PC-9 (cell line): ENCODE measurements at regions not wholly inside any gene's neighbourhood (a gene's known extent, or its start where the extent isn't known, plus 50 kb on each side); places are given as distances from the start of the nearest gene placed in this dataset.

ENCODE experiments used
- BruUV-seq: library from RNA; stranded (reverse); fragments of 400-500 nt; replicated peaks from 2 replicates; lab custom pipeline; 2021; lab: Mats Ljungman, UMichigan
- CTCF ChIA-PET: fragments of 300-600 bp; sonication (Branson Sonifier 250); formaldehyde crosslinking; loops from one replicate; lab custom pipeline; 2022; ENCODE audit warnings: antibody characterized with exemption; lab: Charles Lee
- POLR2A ChIA-PET: fragments of 300-600 bp; sonication (Branson Sonifier 250); formaldehyde crosslinking; loops from one replicate; lab custom pipeline; 2022; ENCODE audit warnings: antibody characterized with exemption; ENCODE audit not compliant: unreplicated experiment; lab: Charles Lee
- DNase-seq, 2 experiments: peaks; one replicate each; pipeline versions ENCODE4 v3.0.0 to v3.0.0-alpha.2; 2015 to 2022; ENCODE audit warnings: mixed read lengths in 1 of 2
- H2AFZ ChIP-seq: fragments of 200-600 bp; sonication (generic); 2 replicates; pipeline ENCODE4 v1.8.1; 2017; ENCODE audit warnings: antibody characterized with exemption
- H3F3A ChIP-seq: fragments of 200-600 bp; sonication (generic); 2 replicates; pipeline ENCODE4 v1.8.1; 2017; ENCODE audit warnings: antibody characterized with exemption, mild to moderate bottlenecking, low read depth; ENCODE audit not compliant: insufficient read depth
- H3K27ac ChIP-seq: fragments of 200-600 bp; sonication (generic); 2 replicates; pipeline ENCODE4 v1.6.1; 2016; ENCODE audit warnings: mixed run types
- H3K27me3 ChIP-seq: fragments of 200-600 bp; sonication (generic); 2 replicates; pipeline ENCODE4 v1.6.1; 2016; ENCODE audit warnings: low read depth, mixed run types; ENCODE audit not compliant: insufficient read depth
- H3K36me3 ChIP-seq: fragments of 200-600 bp; sonication (generic); 2 replicates; pipeline ENCODE4 v1.6.1; 2016; ENCODE audit warnings: low read depth, mixed run types
- H3K4me1 ChIP-seq: fragments of 200-600 bp; sonication (generic); replicated peaks from 2 replicates; pipeline ENCODE4 v1.6.1; 2016; ENCODE audit warnings: mixed run types; ENCODE audit not compliant: insufficient read depth
- H3K4me2 ChIP-seq: fragments of 200-600 bp; sonication (generic); 2 replicates; pipeline ENCODE4 v1.6.1; 2017; ENCODE audit warnings: mixed run types
- H3K4me3 ChIP-seq: fragments of 200-600 bp; sonication (generic); 2 replicates; pipeline ENCODE4 v1.6.1; 2016; ENCODE audit warnings: mixed run types
- H3K79me2 ChIP-seq: fragments of 200-600 bp; sonication (generic); 2 replicates; pipeline ENCODE4 v1.6.1; 2017; ENCODE audit warnings: low read depth, mixed run types
- H3K9me2 ChIP-seq: fragments of 200-600 bp; sonication (generic); 2 replicates; pipeline ENCODE4 v1.8.1; 2017; ENCODE audit warnings: mild to moderate bottlenecking; ENCODE audit not compliant: insufficient read depth
- H3K9me3 ChIP-seq: fragments of 200-600 bp; sonication (generic); 2 replicates; pipeline ENCODE4 v1.8.1; 2016; ENCODE audit warnings: low read depth; ENCODE audit not compliant: insufficient read depth
- H4K20me1 ChIP-seq: fragments of 200-600 bp; sonication (generic); 2 replicates; pipeline ENCODE4 v1.8.1; 2017; ENCODE audit not compliant: insufficient read depth
- CTCF ChIP-seq: fragments of 200-600 bp; sonication (generic); conservative IDR thresholded peaks from 2 replicates; pipeline ENCODE4 v1.6.1; 2017; ENCODE audit warnings: mixed run types, antibody characterized with exemption, mild to moderate bottlenecking, moderate library complexity
- EZH2 ChIP-seq: fragments of 200-600 bp; sonication (generic); IDR thresholded peaks from 2 replicates; pipeline ENCODE4 v1.8.0; 2017; ENCODE audit warnings: antibody characterized with exemption, low read depth
- intact Hi-C: fragments of 100-400 bp; cut with micrococcal nuclease; formaldehyde crosslinking; loops from one replicate; pipeline ENCODE4 v1.10.0; 2022; ENCODE audit not compliant: unreplicated experiment

- no peak for TF ChIP-seq CTCF
- no peak for TF ChIP-seq EZH2
- Histone ChIP-seq H3K4me3 (no peak overlapping the region), H3K36me3 (no peaks in the 10 kb centered on the region), H3K27ac (no peak overlapping the region), H3K9me3 (no peaks in the 10 kb centered on the region), H3K9me2 (no peaks in the 10 kb centered on the region), H3F3A (no peaks in the 10 kb centered on the region), H3K4me2 (no peak overlapping the region), H3K4me1 (no peaks in the 10 kb centered on the region), H2AFZ (no peak overlapping the region), H3K79me2 (no peaks in the 10 kb centered on the region), H3K27me3 (no peaks in the 10 kb centered on the region), H4K20me1 (no peaks in the 10 kb centered on the region)
- no TSS peak for BruUV-seq
- ChIA-PET POLR2A (no interaction called here), CTCF (no interaction called here)
- intact Hi-C loops, result loop anchor here (10.0 kb wide), 1 partner anchor 115 kb away; no protein-coding TSS in a partner anchor
- no peak for DNase-seq
These were observed 337.5 kb downstream of the MFSD1 start for GRCh38 chr3:159139326-159139725.

GRCh38 chr3:159144472-159144871 is 342.6 kb downstream of the MFSD1 start:
- Histone ChIP-seq H4K20me1 (no peaks in the 10 kb centered on the region), H3F3A (no peaks in the 10 kb centered on the region), H3K4me1 (no peaks in the 10 kb centered on the region), H3K27me3 (no peaks in the 10 kb centered on the region), H3K9me3 (no peaks in the 10 kb centered on the region), H3K4me3 (no peak overlapping the region), H3K36me3 (no peaks in the 10 kb centered on the region), H3K4me2 (no peak overlapping the region), H3K27ac (no peak overlapping the region), H3K79me2 (no peaks in the 10 kb centered on the region), H2AFZ (no peak overlapping the region), H3K9me2 (no peaks in the 10 kb centered on the region; the same call in 1 of the 2 replicates)
- no TSS peak for BruUV-seq
- no peak for DNase-seq
- POLR2A ChIA-PET, result no interaction called here
- intact Hi-C loops, result no loop called here
- TF ChIP-seq CTCF (no peak), EZH2 (no peak)
- CTCF ChIA-PET, result no interaction called here

GRCh38 chr3:159144891-159145290 is 343.0 kb downstream of the MFSD1 start:
- TF ChIP-seq EZH2 (no peak), CTCF (no peak)
- no peak for DNase-seq
- Histone ChIP-seq H4K20me1 (no peaks in the 10 kb centered on the region), H3K9me2 (no peaks in the 10 kb centered on the region; the same call in 1 of the 2 replicates), H3K4me1 (no peaks in the 10 kb centered on the region), H3K79me2 (no peaks in the 10 kb centered on the region), H3K27me3 (no peaks in the 10 kb centered on the region), H2AFZ (no peak overlapping the region), H3K4me3 (no peak overlapping the region), H3K4me2 (no peak overlapping the region), H3F3A (no peaks in the 10 kb centered on the region), H3K9me3 (no peaks in the 10 kb centered on the region), H3K36me3 (no peaks in the 10 kb centered on the region), H3K27ac (no peak overlapping the region)
- no TSS peak for BruUV-seq
- ChIA-PET CTCF (no interaction called here), POLR2A (no interaction called here)
- intact Hi-C loops, result no loop called here
